Panc1 (cell line): ENCODE measurements at regions not wholly inside any gene's neighbourhood (a gene's known extent, or its start where the extent isn't known, plus 50 kb on each side); places are given as distances from the start of the nearest gene placed in this dataset.

Experiments used
- ATAC-seq: fragments of 200-7000 bp; cut with Tn5 transposase; 2 replicates; pipeline ENCODE4 v1.9.1; 2020; ENCODE audit warnings: mild to moderate bottlenecking, moderate library complexity
- BruUV-seq: library from RNA; stranded (reverse); fragments of 400-500 nt; replicated peaks from 2 replicates; lab custom pipeline; 2021; lab: Mats Ljungman, UMichigan
- CTCF ChIA-PET: fragments of 300-600 bp; sonication (Branson Sonifier 250); formaldehyde crosslinking; loops from one replicate; lab custom pipeline; 2022; ENCODE audit warnings: antibody characterized with exemption; lab: Charles Lee
- POLR2A ChIA-PET: fragments of 300-600 bp; sonication (Branson Sonifier 250); formaldehyde crosslinking; loops from one replicate; lab custom pipeline; 2022; ENCODE audit warnings: antibody characterized with exemption; lab: Charles Lee
- DNase-seq: peaks from one replicate; pipeline ENCODE4 v3.0.0-alpha.2; 2010; ENCODE audit warnings: low read depth, low spot score
- H3K27ac ChIP-seq: 2 replicates; pipeline ENCODE4 v1.5.1; 2011; ENCODE audit warnings: mild to moderate bottlenecking, low read length, inconsistent platforms
- H3K27me3 ChIP-seq: fragments of 200-500 bp; sonication (Bioruptor generic); 2 replicates; pipeline ENCODE4 v1.6.0; 2014; ENCODE audit warnings: low read length, inconsistent platforms; ENCODE audit not compliant: control insufficient read depth, insufficient read depth
- H3K36me3 ChIP-seq: fragments of 200-500 bp; sonication (Bioruptor generic); 2 replicates; pipeline ENCODE4 v1.5.1; 2014; ENCODE audit warnings: inconsistent platforms, mild to moderate bottlenecking, low read length, moderate library complexity; ENCODE audit not compliant: control insufficient read depth, insufficient read depth
- H3K4me1 ChIP-seq: 2 replicates; pipeline ENCODE4 v1.5.1; 2011; ENCODE audit warnings: inconsistent platforms, mild to moderate bottlenecking, low read length, moderate library complexity; ENCODE audit not compliant: control insufficient read depth, insufficient read depth
- H3K4me3 ChIP-seq, 2 experiments: 2 replicates each; pipeline ENCODE4 v1.5.1; 2011 to 2012; ENCODE audit warnings: low read depth in 2 of 2, low read length in 2 of 2, mild to moderate bottlenecking in 2 of 2, inconsistent platforms in 1 of 2, moderate library complexity in 1 of 2
- H3K9me3 ChIP-seq: fragments of 200-500 bp; sonication (Bioruptor generic); 2 replicates; pipeline ENCODE4 v1.5.1; 2014; ENCODE audit warnings: low read depth, mild to moderate bottlenecking, inconsistent platforms, low read length, moderate library complexity; ENCODE audit not compliant: control insufficient read depth, insufficient read depth
- CTCF ChIP-seq: fragments of 450-650 bp; IDR thresholded peaks from 2 replicates; pipeline ENCODE4 v1.5.1; 2017; ENCODE audit warnings: mild to moderate bottlenecking
- POLR2AphosphoS5 ChIP-seq: IDR thresholded peaks from 2 replicates; pipeline ENCODE4 v1.6.1; 2012; ENCODE audit warnings: mild to moderate bottlenecking, low read depth, low read length, moderate library complexity
- REST ChIP-seq, 2 experiments: IDR thresholded peaks; 2 replicates each; pipeline ENCODE4 v1.6.1; 2011 to 2012; ENCODE audit warnings: low read depth in 2 of 2, control low read depth in 1 of 2, low read length in 1 of 2, mild to moderate bottlenecking in 1 of 2, moderate library complexity in 1 of 2; ENCODE audit not compliant: insufficient read depth in 1 of 2
- SIN3A ChIP-seq: IDR thresholded peaks from 2 replicates; pipeline ENCODE4 v1.6.1; 2012; ENCODE audit warnings: low read depth, mild to moderate bottlenecking, low read length, moderate library complexity, borderline replicate concordance; ENCODE audit not compliant: insufficient read depth
- TCF7L2 ChIP-seq: IDR thresholded peaks from 2 replicates; pipeline ENCODE4 v1.6.1; 2011; ENCODE audit warnings: mild to moderate bottlenecking, low read depth, low read length, inconsistent platforms
- in situ Hi-C: cut with HindIII; loops from 2 replicates; pipeline ENCODE4 v1.10.0; 2016; ENCODE audit warnings: low sequenced_read_pairs, low pct_unique_long_range_greater_than_20kb
- intact Hi-C: fragments of 100-400 bp; cut with micrococcal nuclease; formaldehyde crosslinking; loops from one replicate; pipeline ENCODE4 v1.10.0; 2022; ENCODE audit not compliant: unreplicated experiment

GRCh38 chr17:10927712-10928111 lies 89.8 kb upstream of the PIRT start:
- H3K27ac ChIP-seq, result no peak overlapping the region
- H3K36me3 ChIP-seq, result no peaks in the 10 kb centered on the region
- H3K4me1 ChIP-seq, result no peaks in the 10 kb centered on the region
- ChIA-PET POLR2A (no interaction called here), CTCF (no interaction called here)
- DNase-seq (no peak), ATAC-seq (no peak)
- H3K27me3 ChIP-seq, result no peaks in the 10 kb centered on the region
- no peaks in the 10 kb centered on the region for H3K9me3 ChIP-seq
- in situ Hi-C loops, result no loop called here
- H3K4me3 ChIP-seq, result no peak overlapping the region
- no TSS peak for BruUV-seq
- intact Hi-C loops, result no loop called here
- no peak for TF ChIP-seq TCF7L2
- no peak for TF ChIP-seq POLR2AphosphoS5
- no peak for TF ChIP-seq REST (IDR thresholded peaks at IDR 0.05; ENCODE audit: insufficient read depth in 1 of 2, low read depth in 2 of 2, low read length in 1 of 2)
- TF ChIP-seq SIN3A, result no peak
- TF ChIP-seq CTCF, result no peak

GRCh38 chr17:10920558-10921108 lies 82.7 kb upstream of the PIRT start:
- ATAC-seq, result no peak
- no peak for DNase-seq
- Histone ChIP-seq H3K27ac (no peak overlapping the region), H3K9me3 (no peaks in the 10 kb centered on the region), H3K4me3 (no peak overlapping the region), H3K36me3 (no peaks in the 10 kb centered on the region), H3K27me3 (no peaks in the 10 kb centered on the region), H3K4me1 (no peaks in the 10 kb centered on the region)
- BruUV-seq, result no TSS peak
- POLR2A ChIA-PET, result no interaction called here
- CTCF ChIA-PET, result no interaction called here
- intact Hi-C loops, result no loop called here
- in situ Hi-C loops, result no loop called here
- TF ChIP-seq CTCF (no peak), POLR2AphosphoS5 (no peak), TCF7L2 (no peak), SIN3A (no peak), REST (IDR thresholded peaks at IDR 0.05; ENCODE audit: insufficient read depth in 1 of 2, low read depth in 2 of 2, low read length in 1 of 2) (no peak)
